Spleen (tissue), 11 donors: ENCODE measurements at regions not wholly inside any gene's neighbourhood (a gene's known extent, or its start where the extent isn't known, plus 50 kb on each side); places are given as distances from the start of the nearest gene placed in this dataset.

Experiments
- DNase-seq: peaks from one replicate; pipeline ENCODE4 v3.0.0-alpha.2; 2020
- H3K27ac ChIP-seq, 8 donors: fragments of 200-600 bp; sonication (generic) in 7 of 8; 1 replicate in 4 of 8; 2 replicates in 4 of 8; pipeline versions ENCODE4 v1.5.0 to v1.8.0; 2016 to 2021; ENCODE audit warnings: inconsistent platforms in 4 of 8, mild to moderate bottlenecking in 4 of 8, moderate library complexity in 1 of 8
- H3K27me3 ChIP-seq, 7 donors: fragments of 200-600 bp; sonication (generic) in 6 of 7; replicated peaks in 1 of 7; 1 replicate in 4 of 7; 2 replicates in 3 of 7; pipeline versions ENCODE4 v1.5.0 to v1.8.0; 2016 to 2021; ENCODE audit warnings: inconsistent platforms in 3 of 7, mild to moderate bottlenecking in 1 of 7
- H3K36me3 ChIP-seq, 6 donors: fragments of 200-600 bp; sonication (generic) in 5 of 6; 1 replicate in 4 of 6; 2 replicates in 2 of 6; pipeline versions ENCODE4 v1.5.0 to v1.8.0; 2016 to 2021; ENCODE audit warnings: inconsistent platforms in 2 of 6
- H3K4me1 ChIP-seq, 6 donors: fragments of 200-600 bp; sonication (generic) in 5 of 6; 1 replicate in 3 of 6; 2 replicates in 3 of 6; pipeline versions ENCODE4 v1.5.0 to v1.8.0; 2016 to 2021; ENCODE audit warnings: inconsistent platforms in 3 of 6
- H3K4me3 ChIP-seq, 8 donors: fragments of 200-600 bp; sonication (generic) in 7 of 8; 1 replicate in 4 of 8; 2 replicates in 4 of 8; pipeline versions ENCODE4 v1.5.0 to v1.8.0; 2016 to 2021; ENCODE audit warnings: inconsistent platforms in 4 of 8, mild to moderate bottlenecking in 4 of 8, moderate library complexity in 2 of 8
- H3K9me3 ChIP-seq, 8 donors: fragments of 200-600 bp; sonication (generic) in 7 of 8; 1 replicate in 4 of 8; 2 replicates in 4 of 8; pipeline versions ENCODE4 v1.5.0 to v1.8.0; 2016 to 2021; ENCODE audit warnings: inconsistent platforms in 4 of 8
- CTCF ChIP-seq, 11 experiments: fragments of 200-600 bp in 7 of 11; fragments of 450-650 bp in 4 of 11; sonication (generic) in 4 of 11; IDR thresholded peaks in 8 of 11; conservative IDR thresholded peaks in 3 of 11; 1 replicate in 7 of 11; 2 replicates in 4 of 11; pipeline versions ENCODE4 v1.4.0 to v1.8.0; 2016 to 2021; ENCODE audit warnings: antibody characterized with exemption in 11 of 11, inconsistent platforms in 4 of 11, mild to moderate bottlenecking in 1 of 11
- POLR2A ChIP-seq, 3 donors: fragments of 450-650 bp; IDR thresholded peaks; one replicate each; pipeline ENCODE4 v1.5.1; 2017; ENCODE audit warnings: antibody characterized with exemption in 3 of 3, mild to moderate bottlenecking in 1 of 3
- POLR2AphosphoS5 ChIP-seq, 3 donors: sonication (generic); formaldehyde crosslinking; IDR thresholded peaks; one replicate each; pipeline ENCODE4 v1.5.1; 2017; ENCODE audit warnings: antibody characterized with exemption in 3 of 3
- WGBS, 5 donors: extraction: QIAGEN DNeasy Blood & Tissue Kit in 3 of 5; methylation state at CpG; one replicate each; pipeline versions ENCODE4 v1.1.5 to v1.1.7; 2013 to 2018; 5-methylcytosine and 5-hydroxymethylcytosine counted together
- intact Hi-C: fragments of 100-400 bp; cut with DNase I; formaldehyde crosslinking; loops from one replicate; pipeline ENCODE4 v1.15.0; 2023; ENCODE audit warnings: low total_unique reads
- donor health status: healthy with polysubstance abuse.
- donor health status: DM: no; HTN: no; CAD: no; lungs with moderate emphysema.
- donor health status: DM: no; HTN: no; CAD: no.
- donor health status: Bipolar disorder and iron deficiency.
- donor health status: healthy.
- donor health status: DM: no; HTN: no; CAD: no.
- donor health status: DM: yes; HTN: yes; CAD: no.

DNA sequence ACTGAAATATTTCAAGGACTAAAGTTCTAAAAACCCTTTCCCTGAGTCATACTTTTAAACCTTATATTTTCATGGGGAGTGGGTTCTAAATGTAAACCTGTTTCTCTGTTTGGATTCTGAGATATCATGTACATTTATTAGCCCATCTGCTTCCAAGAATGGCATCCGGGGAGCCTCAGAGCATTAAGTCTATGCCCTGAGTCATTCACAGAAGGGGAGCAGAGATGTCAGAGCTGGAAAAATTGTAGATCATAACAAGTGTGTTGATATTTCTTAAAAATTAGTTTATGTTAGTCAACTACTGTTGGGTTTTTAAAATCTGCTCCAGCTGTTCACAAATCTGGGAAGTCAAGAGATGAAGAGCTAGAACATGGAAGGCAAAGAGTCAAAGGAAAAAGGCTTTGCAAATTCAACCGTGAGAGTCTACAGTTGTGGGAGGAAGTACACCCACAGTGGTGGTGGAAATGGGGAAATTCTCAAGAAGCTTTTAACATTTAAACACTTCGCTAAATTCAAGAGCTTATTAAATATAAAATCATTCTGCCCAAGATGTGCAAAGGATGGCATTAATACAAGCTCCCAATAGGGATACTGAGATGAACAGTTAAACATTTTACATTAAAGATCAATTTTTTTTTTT, 70.5 kb upstream of the FLRT2 start:
- Histone ChIP-seq H3K4me1 (peaks cover 0 to 6% (median 0%) of the 10 kb centered on the region in 6 donors), H3K4me3 (no peak overlapping the region), H3K9me3 (no peaks in the 10 kb centered on the region), H3K36me3 (no peaks in the 10 kb centered on the region), H3K27me3 (no peaks in the 10 kb centered on the region), H3K27ac (no peak overlapping the region)
- DNase-seq: no peak
- intact Hi-C loops: no loop called here
- WGBS, 5 donors: 52 to 65% (median 57%) methylated on average over 3 of the region's 3 CpGs
- no peak for TF ChIP-seq POLR2A (IDR thresholded peaks at IDR 0.05)
- no peak for TF ChIP-seq CTCF (IDR thresholded peaks at IDR 0.05 in 8 of 11, conservative IDR thresholded peaks at IDR 0.05 in 3 of 11)
- no peak for TF ChIP-seq POLR2AphosphoS5 (IDR thresholded peaks at IDR 0.05)

DNA sequence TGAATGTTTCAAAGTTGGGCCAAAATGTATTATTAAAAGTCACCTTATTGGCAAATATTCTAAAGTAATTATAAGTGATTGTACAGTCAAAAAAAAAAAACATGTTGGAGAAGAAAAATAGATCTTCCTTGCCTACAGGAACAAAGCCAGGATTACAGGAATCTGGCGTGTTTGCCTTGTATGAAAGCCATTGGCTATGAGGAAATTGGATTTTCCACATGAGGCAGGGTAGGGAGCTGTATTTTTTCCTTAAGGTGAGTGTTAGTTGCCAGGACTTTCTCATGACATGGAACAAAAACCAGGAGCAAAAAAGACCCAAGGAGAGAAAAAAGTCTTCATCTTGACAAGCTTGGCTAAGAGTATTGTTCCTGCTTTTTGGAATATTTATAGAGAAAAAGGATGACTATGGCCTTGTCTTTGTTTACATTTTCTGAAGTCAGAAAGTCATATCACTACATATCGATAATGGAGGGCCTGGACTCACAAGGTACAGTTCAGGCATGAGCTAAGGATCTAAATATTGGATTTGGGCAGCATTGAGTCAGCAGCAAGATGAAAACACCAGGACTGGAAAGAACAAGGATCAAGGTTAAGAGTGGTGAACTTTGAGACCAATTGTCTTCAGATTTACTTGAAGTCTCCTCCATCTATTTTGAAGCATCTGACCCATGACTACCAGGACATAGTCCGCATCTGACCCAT, 68.4 kb upstream of the FLRT2 start:
- Histone ChIP-seq H3K36me3 (no peaks in the 10 kb centered on the region), H3K27me3 (no peaks in the 10 kb centered on the region), H3K9me3 (no peaks in the 10 kb centered on the region), H3K4me1 (peaks cover 0 to 6% (median 0%) of the 10 kb centered on the region in 6 donors), H3K4me3 (no peak overlapping the region), H3K27ac (no peak overlapping the region)
- intact Hi-C loops: no loop called here
- no peak for DNase-seq
- WGBS, 5 donors: 82 to 96% (median 87%) methylated on average over 3 of the region's 3 CpGs
- TF ChIP-seq CTCF (IDR thresholded peaks at IDR 0.05 in 8 of 11, conservative IDR thresholded peaks at IDR 0.05 in 3 of 11) (no peak), POLR2A (IDR thresholded peaks at IDR 0.05) (no peak), POLR2AphosphoS5 (IDR thresholded peaks at IDR 0.05) (no peak)

DNA sequence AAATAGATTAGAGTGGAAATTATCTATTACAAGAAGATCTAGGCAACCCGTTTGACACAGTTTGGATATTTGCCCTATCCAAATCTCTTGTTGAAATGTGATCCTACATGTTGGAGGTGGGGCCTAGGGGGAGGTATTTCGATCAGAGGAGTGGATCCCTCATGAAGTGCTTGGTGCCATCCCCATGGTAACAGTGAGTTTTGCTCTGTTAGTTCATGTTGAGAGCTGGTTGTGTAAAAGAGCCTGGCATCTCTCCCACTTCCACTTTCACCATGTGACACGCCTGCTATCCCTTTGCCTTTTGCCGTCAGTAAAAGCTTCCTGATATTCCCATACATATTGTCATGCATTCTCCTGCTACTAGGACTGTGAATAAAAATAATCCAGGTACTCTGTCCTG, 66.4 kb upstream of the FLRT2 start:
- Histone ChIP-seq H3K27ac (no peak overlapping the region), H3K36me3 (no peaks in the 10 kb centered on the region), H3K4me1 (peaks cover 0 to 6% (median 0%) of the 10 kb centered on the region in 6 donors), H3K27me3 (no peaks in the 10 kb centered on the region), H3K9me3 (no peaks in the 10 kb centered on the region), H3K4me3 (no peak overlapping the region)
- intact Hi-C loops: no loop called here
- WGBS, 5 donors: 40 to 77% (median 51%) methylated on average over 4 of the region's 4 CpGs
- no peak for DNase-seq
- no peak for TF ChIP-seq POLR2AphosphoS5 (IDR thresholded peaks at IDR 0.05)
- no peak for TF ChIP-seq CTCF (IDR thresholded peaks at IDR 0.05 in 8 of 11, conservative IDR thresholded peaks at IDR 0.05 in 3 of 11)
- TF ChIP-seq POLR2A (IDR thresholded peaks at IDR 0.05): no peak

- no peak overlapping the region for H3K4me3 ChIP-seq
- H3K27me3 ChIP-seq: no peaks in the 10 kb centered on the region
- 72 to 96% (median 89%) methylated on average over 2 of the region's 2 CpGs for WGBS, 5 donors
- H3K4me1 ChIP-seq: peaks cover 0 to 6% (median 0%) of the 10 kb centered on the region in 6 donors
- no peak for TF ChIP-seq POLR2A (IDR thresholded peaks at IDR 0.05)
- TF ChIP-seq CTCF (IDR thresholded peaks at IDR 0.05 in 8 of 11, conservative IDR thresholded peaks at IDR 0.05 in 3 of 11): no peak
- no peak for TF ChIP-seq POLR2AphosphoS5 (IDR thresholded peaks at IDR 0.05)
- no peak for DNase-seq
- H3K27ac ChIP-seq: no peak overlapping the region
- intact Hi-C loops: no loop called here
- no peaks in the 10 kb centered on the region for H3K9me3 ChIP-seq
- no peaks in the 10 kb centered on the region for H3K36me3 ChIP-seq
Measured at GRCh38 chr14:85464135-85464895, 65.6 kb upstream of the FLRT2 start.
